ENCODE measurements at regions not wholly inside any gene's neighbourhood (a gene's known extent, or its start where the extent isn't known, plus 50 kb on each side); places are given as distances from the start of the nearest gene placed in this dataset.
A peak's percentile ranks its signal among the peaks of the same experiment; 100 is the strongest.

GRCh38 chr18:46407486-46408166 lies 249.4 kb downstream of the LOXHD1 start:
- no peak for TF ChIP-seq EZH2phosphoT487 (IDR thresholded peaks at IDR 0.05; ENCODE audit: borderline replicate concordance, low read length)
- no peak for TF ChIP-seq CTCF (IDR thresholded peaks at IDR 0.05; ENCODE audit: low read depth, low read length, poor library complexity, severe bottlenecking)
- Histone ChIP-seq H3K4me2 (ENCODE audit: low read length) (no peak overlapping the region), H3K9me3 (ENCODE audit: control insufficient read depth, insufficient read depth, low read length) (no peaks in the 10 kb centered on the region)

GRCh38 chr18:46408334-46408987 lies 248.6 kb downstream of the LOXHD1 start:
- H3K9me2 ChIP-seq (replicated peaks; ENCODE audit: control insufficient read depth, low read length), result no peaks in the 10 kb centered on the region
- H3K79me2 ChIP-seq (ENCODE audit: control insufficient read depth, low read length), result no peaks in the 10 kb centered on the region
- H3F3A ChIP-seq (ENCODE audit: control insufficient read depth, insufficient read depth), result no peaks in the 10 kb centered on the region
- no peak overlapping the region for H3K4me3 ChIP-seq (ENCODE audit: low read length)
- no peaks in the 10 kb centered on the region for H3K36me3 ChIP-seq (ENCODE audit: control insufficient read depth, low read length)
- H3K27me3 ChIP-seq (ENCODE audit: control insufficient read depth, low read length), result peaks cover 34% of the 10 kb centered on the region
- H3K9me3 ChIP-seq (ENCODE audit: control insufficient read depth, insufficient read depth, low read length), result no peaks in the 10 kb centered on the region
- H3K4me2 ChIP-seq (ENCODE audit: low read length), result no peak overlapping the region
- no peak overlapping the region for H3K27ac ChIP-seq (ENCODE audit: low read depth, low read length)
- no peaks in the 10 kb centered on the region for H4K20me1 ChIP-seq (ENCODE audit: control insufficient read depth, insufficient read depth, low read depth, low read length)
- no peaks in the 10 kb centered on the region for H3K4me1 ChIP-seq (ENCODE audit: control insufficient read depth, low read length)
- TF ChIP-seq EZH2phosphoT487 (IDR thresholded peaks at IDR 0.05; ENCODE audit: borderline replicate concordance, low read length) (no peak), CTCF (IDR thresholded peaks at IDR 0.05; ENCODE audit: low read depth, low read length, poor library complexity, severe bottlenecking) (peak; percentile 38)

More at GRCh38 chr18:46407486-46408166, 249.4 kb downstream of the LOXHD1 start:
- H3K9me2 ChIP-seq (replicated peaks; ENCODE audit: control insufficient read depth, low read length), result no peaks in the 10 kb centered on the region
- H3K4me1 ChIP-seq (ENCODE audit: control insufficient read depth, low read length), result no peaks in the 10 kb centered on the region
- no peak overlapping the region for H3K4me3 ChIP-seq (ENCODE audit: low read length)
- H3K79me2 ChIP-seq (ENCODE audit: control insufficient read depth, low read length), result no peaks in the 10 kb centered on the region
- H3F3A ChIP-seq (ENCODE audit: control insufficient read depth, insufficient read depth), result no peaks in the 10 kb centered on the region
- peaks cover 34% of the 10 kb centered on the region for H3K27me3 ChIP-seq (ENCODE audit: control insufficient read depth, low read length)
- no peaks in the 10 kb centered on the region for H4K20me1 ChIP-seq (ENCODE audit: control insufficient read depth, insufficient read depth, low read depth, low read length)
- H3K27ac ChIP-seq (ENCODE audit: low read depth, low read length), result no peak overlapping the region
- no peaks in the 10 kb centered on the region for H3K36me3 ChIP-seq (ENCODE audit: control insufficient read depth, low read length)

- H3K9me3 ChIP-seq (ENCODE audit: control insufficient read depth, insufficient read depth, low read length), result no peaks in the 10 kb centered on the region
- H3K27me3 ChIP-seq (ENCODE audit: control insufficient read depth, low read length), result peaks cover 28% of the 10 kb centered on the region
- H3K4me3 ChIP-seq (ENCODE audit: low read length), result no peak overlapping the region
- no peaks in the 10 kb centered on the region for H3K36me3 ChIP-seq (ENCODE audit: control insufficient read depth, low read length)
- TF ChIP-seq CTCF (IDR thresholded peaks at IDR 0.05; ENCODE audit: low read depth, low read length, poor library complexity, severe bottlenecking) (no peak), EZH2phosphoT487 (IDR thresholded peaks at IDR 0.05; ENCODE audit: borderline replicate concordance, low read length) (no peak)
- H3F3A ChIP-seq (ENCODE audit: control insufficient read depth, insufficient read depth), result no peaks in the 10 kb centered on the region
- no peaks in the 10 kb centered on the region for H3K4me1 ChIP-seq (ENCODE audit: control insufficient read depth, low read length)
- H3K79me2 ChIP-seq (ENCODE audit: control insufficient read depth, low read length), result no peaks in the 10 kb centered on the region
- H3K27ac ChIP-seq (ENCODE audit: low read depth, low read length), result no peak overlapping the region
- no peak overlapping the region for H3K4me2 ChIP-seq (ENCODE audit: low read length)
- H3K9me2 ChIP-seq (replicated peaks; ENCODE audit: control insufficient read depth, low read length), result no peaks in the 10 kb centered on the region
- H4K20me1 ChIP-seq (ENCODE audit: control insufficient read depth, insufficient read depth, low read depth, low read length), result no peaks in the 10 kb centered on the region
Observed at GRCh38 chr18:46411191-46411828, 245.7 kb downstream of the LOXHD1 start.

Measured in DOHH2 (cell line).